ENCODE measurements at regions not wholly inside any gene's neighbourhood (a gene's known extent, or its start where the extent isn't known, plus 50 kb on each side); places are given as distances from the start of the nearest gene placed in this dataset.

GRCh38 chr10:91007655-91008054 lies 86.8 kb upstream of the ANKRD1 start:
- no peaks in the 10 kb centered on the region for H3K9me2 ChIP-seq (replicated peaks; ENCODE audit: low read length)

GRCh38 chr10:91009121-91009520 lies 88.2 kb upstream of the ANKRD1 start:
- H2AFZ ChIP-seq (ENCODE audit: low read length), result no peak overlapping the region
- H3K36me3 ChIP-seq (ENCODE audit: low read depth, low read length), result no peaks in the 10 kb centered on the region
- no peaks in the 10 kb centered on the region for H3K9me3 ChIP-seq (ENCODE audit: low read length)
- H4K20me1 ChIP-seq (ENCODE audit: low read length), result no peaks in the 10 kb centered on the region
- H3K4me3 ChIP-seq (ENCODE audit: low read length), result no peak overlapping the region
- no peaks in the 10 kb centered on the region for H3F3A ChIP-seq (ENCODE audit: low read length, unreplicated experiment)
- no TSS peak for BruUV-seq (replicated peaks)
- ATAC-seq, result no peak
- POLR2A ChIA-PET (ENCODE audit: unreplicated experiment), result no interaction called here
- H3K27ac ChIP-seq (ENCODE audit: low read length), result no peak overlapping the region
- no peaks in the 10 kb centered on the region for H3K27me3 ChIP-seq (ENCODE audit: low read length)
- H3K79me2 ChIP-seq (ENCODE audit: low read length), result no peaks in the 10 kb centered on the region
- no peaks in the 10 kb centered on the region for H3K9me2 ChIP-seq (replicated peaks; ENCODE audit: low read length)
- TF ChIP-seq EZH2phosphoT487 (IDR thresholded peaks at IDR 0.05; ENCODE audit: borderline replicate concordance, low read length) (no peak), EZH2 (IDR thresholded peaks at IDR 0.05; ENCODE audit: low read length, unreplicated experiment) (no peak), CTCF (conservative IDR thresholded peaks at IDR 0.05; ENCODE audit: low read depth, low read length) (no peak)
- intact Hi-C loops (cut with micrococcal nuclease), result no loop called here
- CTCF ChIA-PET, result no interaction called here
- DNase-seq, result no peak
- no peak overlapping the region for H3K9ac ChIP-seq (ENCODE audit: low read length)
- no peak overlapping the region for H3K4me2 ChIP-seq (ENCODE audit: low read length)
- H3K4me1 ChIP-seq (ENCODE audit: insufficient read depth, low read length), result peaks cover 20% of the 10 kb centered on the region

More at GRCh38 chr10:91007655-91008054, 86.8 kb upstream of the ANKRD1 start:
- no peaks in the 10 kb centered on the region for H3K9me3 ChIP-seq (ENCODE audit: low read length)
- no peaks in the 10 kb centered on the region for H3F3A ChIP-seq (ENCODE audit: low read length, unreplicated experiment)
- H3K4me3 ChIP-seq (ENCODE audit: low read length), result no peak overlapping the region
- H3K4me1 ChIP-seq (ENCODE audit: insufficient read depth, low read length), result peaks cover 20% of the 10 kb centered on the region
- ATAC-seq, result no peak
- H2AFZ ChIP-seq (ENCODE audit: low read length), result no peak overlapping the region
- ChIA-PET POLR2A (ENCODE audit: unreplicated experiment) (no interaction called here), CTCF (no interaction called here)
- no peaks in the 10 kb centered on the region for H4K20me1 ChIP-seq (ENCODE audit: low read length)
- intact Hi-C loops (cut with micrococcal nuclease), result loop anchor here (2.0 kb wide), 1 partner anchor 81 kb away; no protein-coding TSS in a partner anchor
- BruUV-seq (replicated peaks), result no TSS peak
- DNase-seq, result no peak
- H3K4me2 ChIP-seq (ENCODE audit: low read length), result no peak overlapping the region
- H3K79me2 ChIP-seq (ENCODE audit: low read length), result no peaks in the 10 kb centered on the region
- H3K27ac ChIP-seq (ENCODE audit: low read length), result no peak overlapping the region
- no peaks in the 10 kb centered on the region for H3K27me3 ChIP-seq (ENCODE audit: low read length)
- TF ChIP-seq EZH2phosphoT487 (IDR thresholded peaks at IDR 0.05; ENCODE audit: borderline replicate concordance, low read length) (no peak), CTCF (conservative IDR thresholded peaks at IDR 0.05; ENCODE audit: low read depth, low read length) (no peak), EZH2 (IDR thresholded peaks at IDR 0.05; ENCODE audit: low read length, unreplicated experiment) (no peak)
- H3K9ac ChIP-seq (ENCODE audit: low read length), result no peak overlapping the region
- no peaks in the 10 kb centered on the region for H3K36me3 ChIP-seq (ENCODE audit: low read depth, low read length)

- Histone ChIP-seq H2AFZ (ENCODE audit: low read length) (no peak overlapping the region), H3K4me2 (ENCODE audit: low read length) (peak overlapping the region; percentile 12; the same call in 1 of the 2 replicates), H3K9me3 (ENCODE audit: low read length) (no peaks in the 10 kb centered on the region), H3K36me3 (ENCODE audit: low read depth, low read length) (no peaks in the 10 kb centered on the region), H3K9me2 (replicated peaks; ENCODE audit: low read length) (no peaks in the 10 kb centered on the region), H3K9ac (ENCODE audit: low read length) (no peak overlapping the region), H4K20me1 (ENCODE audit: low read length) (no peaks in the 10 kb centered on the region), H3F3A (ENCODE audit: low read length, unreplicated experiment) (no peaks in the 10 kb centered on the region), H3K79me2 (ENCODE audit: low read length) (no peaks in the 10 kb centered on the region), H3K4me3 (ENCODE audit: low read length) (no peak overlapping the region), H3K4me1 (ENCODE audit: insufficient read depth, low read length) (peaks cover 20% of the 10 kb centered on the region), H3K27ac (ENCODE audit: low read length) (no peak overlapping the region), H3K27me3 (ENCODE audit: low read length) (no peaks in the 10 kb centered on the region)
- TF ChIP-seq EZH2 (IDR thresholded peaks at IDR 0.05; ENCODE audit: low read length, unreplicated experiment), result no peak
- TF ChIP-seq EZH2phosphoT487 (IDR thresholded peaks at IDR 0.05; ENCODE audit: borderline replicate concordance, low read length), result no peak
- TF ChIP-seq CTCF (conservative IDR thresholded peaks at IDR 0.05; ENCODE audit: low read depth, low read length), result no peak
- ChIA-PET POLR2A (ENCODE audit: unreplicated experiment) (no interaction called here), CTCF (interaction anchor here (0.6 kb wide), 1 partner anchor 99 kb away, joined by 8 read pairs; no protein-coding TSS in a partner anchor)
- no TSS peak for BruUV-seq (replicated peaks)
- DNase-seq (peak; percentile 71), ATAC-seq (peak; percentile 93)
- intact Hi-C loops (cut with micrococcal nuclease), result no loop called here
Observed at GRCh38 chr10:91010952-91011351, 90.1 kb upstream of the ANKRD1 start.

All from PC-3 (cell line).